Middle frontal gyrus (tissue), 1 donor: ENCODE measurements at regions not wholly inside any gene's neighbourhood (a gene's known extent, or its start where the extent isn't known, plus 50 kb on each side); places are given as distances from the start of the nearest gene placed in this dataset.

Experiments used
- DNase-seq: peaks from one replicate; pipeline ENCODE4 v3.0.0-alpha.2; 2015; ENCODE audit warnings: low spot score; ENCODE audit errors: extremely low spot score

- no peak for DNase-seq
Observed at GRCh38 chr10:3948843-3949242, 163.8 kb upstream of the KLF6 start.

GRCh38 chr10:3946234-3947229 lies 161.5 kb upstream of the KLF6 start:
- no peak for DNase-seq

GRCh38 chr10:3945026-3945425 lies 160.0 kb upstream of the KLF6 start:
- DNase-seq = no peak

- no peak for DNase-seq
Observed at GRCh38 chr10:3944591-3944990, 159.6 kb upstream of the KLF6 start.

DNA sequence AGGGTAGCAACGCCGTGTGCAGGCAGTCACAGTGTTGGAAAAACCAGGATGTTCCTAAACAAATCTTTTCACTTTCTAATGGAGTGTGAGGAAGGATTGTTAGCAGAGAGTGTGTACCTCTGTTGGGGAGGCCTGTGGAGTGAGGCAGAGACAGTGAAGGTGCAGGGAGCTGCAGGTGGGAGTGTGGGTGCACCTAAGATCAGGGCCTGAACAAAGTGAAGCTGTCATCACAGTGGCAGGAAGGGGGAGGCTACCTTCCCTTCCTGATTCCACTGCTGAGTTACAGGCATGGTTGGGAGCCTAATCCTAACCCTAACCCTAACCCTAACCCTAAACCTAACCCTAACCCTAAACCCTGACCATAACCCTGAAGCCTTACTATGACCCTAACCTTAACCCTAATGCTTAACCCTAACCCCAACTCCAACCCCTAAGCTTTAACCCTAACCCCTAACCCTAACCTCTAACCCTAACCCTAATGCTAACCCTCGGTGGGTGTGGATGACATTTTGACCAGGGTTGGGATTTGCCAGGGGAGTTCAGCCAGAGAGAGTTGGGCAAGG lies 158.8 kb upstream of the KLF6 start:
- DNase-seq = no peak

- DNase-seq = no peak
Observed at GRCh38 chr10:3942937-3943489, 158.0 kb upstream of the KLF6 start.

GRCh38 chr10:3941676-3942075 lies 156.7 kb upstream of the KLF6 start:
- DNase-seq = no peak

DNA sequence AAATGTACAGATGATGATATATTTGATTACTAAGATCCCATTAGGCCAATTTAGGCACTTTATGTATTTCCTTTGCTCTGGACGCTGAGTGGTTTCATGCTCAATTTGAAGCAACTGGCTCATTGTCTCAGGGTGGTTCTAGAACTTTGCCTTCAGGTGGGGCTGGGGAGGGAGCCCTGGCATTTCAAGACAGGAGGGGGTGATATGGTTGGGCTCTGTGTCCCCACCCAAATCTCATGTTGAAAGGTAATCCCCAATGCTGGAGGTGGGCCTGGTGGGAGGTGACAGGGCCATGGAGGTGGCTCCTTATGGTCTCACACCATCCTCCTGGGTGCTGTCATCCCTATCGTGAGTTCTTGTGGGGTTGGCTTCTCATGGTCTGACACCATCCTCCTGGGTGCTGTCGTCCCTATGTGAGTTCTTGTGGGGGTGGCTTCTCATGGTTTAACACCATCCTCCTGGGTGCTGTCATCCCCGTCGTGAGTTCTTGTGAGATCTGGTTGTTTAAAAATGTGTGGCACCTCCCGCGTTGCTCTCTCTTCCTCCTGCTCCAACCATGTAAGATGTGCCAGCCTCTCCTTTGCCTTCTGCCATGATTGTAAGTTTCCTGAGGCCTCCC lies 151.5 kb upstream of the KLF6 start:
- DNase-seq = no peak

- no peak for DNase-seq
Observed at GRCh38 chr10:3935933-3936359, 150.9 kb upstream of the KLF6 start.

GRCh38 chr10:3935141-3935540 lies 150.1 kb upstream of the KLF6 start:
- DNase-seq = no peak

- no peak for DNase-seq
Observed at GRCh38 chr10:3933733-3934132, 148.7 kb upstream of the KLF6 start.

DNA sequence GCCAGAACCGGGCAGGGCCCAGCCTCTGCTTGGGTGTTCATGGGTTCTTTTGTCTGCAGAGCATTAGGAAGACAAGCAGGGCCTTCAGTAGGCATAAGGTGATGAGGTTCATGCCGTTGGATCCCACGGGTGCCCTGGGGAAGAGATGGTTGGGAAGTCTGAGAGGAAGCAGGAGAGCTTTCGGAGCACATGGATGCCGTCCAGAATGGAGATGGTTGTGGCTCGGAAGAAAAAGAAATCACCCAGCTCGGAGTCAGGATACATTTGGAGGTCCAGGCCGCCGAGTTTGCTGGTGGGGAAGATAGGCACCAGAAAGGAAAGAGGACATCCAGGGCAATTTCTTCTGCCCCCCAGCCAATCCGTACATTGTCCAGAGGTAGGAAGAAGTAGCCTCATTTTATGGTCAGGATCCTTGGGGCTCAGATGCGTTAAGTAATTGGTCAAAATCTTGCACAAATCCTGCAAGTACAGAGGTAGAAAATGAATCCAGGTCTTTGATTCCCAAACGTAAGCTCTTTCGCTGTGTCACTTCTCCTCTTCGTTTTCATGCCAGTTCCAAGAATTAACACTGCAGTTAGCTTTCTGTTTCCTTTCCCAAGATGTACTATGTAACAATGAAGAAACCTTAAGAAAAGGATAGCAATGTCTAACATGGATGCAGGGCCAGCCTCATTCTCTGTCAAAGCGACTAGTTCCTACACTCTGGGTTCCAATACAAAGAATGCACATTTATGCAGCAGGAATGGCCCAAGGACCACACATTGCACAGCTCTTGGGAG lies 147.8 kb upstream of the KLF6 start:
- DNase-seq = no peak

- no peak for DNase-seq
Observed at GRCh38 chr10:3931901-3932300, 146.9 kb upstream of the KLF6 start.

DNA sequence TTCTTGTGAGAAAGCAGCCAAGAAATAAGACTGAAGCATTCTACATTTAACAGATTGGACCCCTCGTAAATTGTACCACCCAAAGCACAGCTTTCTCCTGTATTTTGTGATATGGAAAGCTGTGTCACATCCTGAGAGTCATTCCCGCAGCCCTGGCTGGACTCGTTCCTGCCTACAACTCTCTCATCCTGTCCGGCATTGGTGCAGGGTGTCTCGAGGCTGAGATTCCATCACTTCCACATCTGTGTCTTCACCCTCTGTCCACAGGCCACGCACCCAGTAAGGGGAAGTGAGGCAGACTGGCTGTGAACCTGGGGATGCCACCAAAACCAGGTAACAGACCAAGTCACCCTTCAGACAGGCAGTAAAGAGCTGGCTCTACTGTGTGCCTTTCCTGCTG lies 146.2 kb upstream of the KLF6 start:
- DNase-seq = no peak

DNA sequence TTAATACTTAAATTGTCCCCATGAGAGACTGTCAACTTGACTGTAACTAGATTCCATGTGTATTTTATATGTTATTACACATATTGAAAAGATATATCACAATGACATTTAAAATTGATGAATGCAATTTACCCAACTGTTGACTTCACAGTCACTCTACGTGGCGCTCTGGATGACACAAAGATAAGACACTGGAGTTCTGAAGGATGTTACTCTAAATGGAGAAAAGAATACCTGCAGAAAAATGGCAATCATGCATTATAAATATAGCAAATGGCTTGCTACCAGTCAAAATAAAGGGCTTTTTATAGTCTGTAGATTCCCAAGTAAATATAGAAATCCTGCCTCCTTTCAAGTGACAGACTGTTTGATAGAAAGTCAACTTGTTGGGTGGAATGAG lies 143.6 kb upstream of the KLF6 start:
- DNase-seq = no peak

DNA sequence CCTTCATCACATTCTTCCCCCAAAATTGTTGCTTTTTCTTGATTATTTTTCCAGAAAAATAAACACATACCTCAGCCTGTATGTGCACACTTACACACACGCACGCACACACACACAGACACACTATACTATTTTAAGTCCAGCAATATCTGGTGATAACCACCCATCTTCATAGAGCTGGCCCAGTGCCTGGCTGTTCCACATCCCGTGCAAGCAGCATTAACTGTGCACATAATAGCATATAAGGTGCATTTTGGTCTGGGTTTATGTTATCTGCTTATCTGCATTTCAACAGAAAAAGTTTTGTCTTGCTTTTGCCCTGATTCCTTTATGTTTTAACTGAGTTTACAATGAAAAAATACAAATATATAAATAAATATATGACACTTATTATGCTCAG lies 143.1 kb upstream of the KLF6 start:
- DNase-seq = no peak

DNA sequence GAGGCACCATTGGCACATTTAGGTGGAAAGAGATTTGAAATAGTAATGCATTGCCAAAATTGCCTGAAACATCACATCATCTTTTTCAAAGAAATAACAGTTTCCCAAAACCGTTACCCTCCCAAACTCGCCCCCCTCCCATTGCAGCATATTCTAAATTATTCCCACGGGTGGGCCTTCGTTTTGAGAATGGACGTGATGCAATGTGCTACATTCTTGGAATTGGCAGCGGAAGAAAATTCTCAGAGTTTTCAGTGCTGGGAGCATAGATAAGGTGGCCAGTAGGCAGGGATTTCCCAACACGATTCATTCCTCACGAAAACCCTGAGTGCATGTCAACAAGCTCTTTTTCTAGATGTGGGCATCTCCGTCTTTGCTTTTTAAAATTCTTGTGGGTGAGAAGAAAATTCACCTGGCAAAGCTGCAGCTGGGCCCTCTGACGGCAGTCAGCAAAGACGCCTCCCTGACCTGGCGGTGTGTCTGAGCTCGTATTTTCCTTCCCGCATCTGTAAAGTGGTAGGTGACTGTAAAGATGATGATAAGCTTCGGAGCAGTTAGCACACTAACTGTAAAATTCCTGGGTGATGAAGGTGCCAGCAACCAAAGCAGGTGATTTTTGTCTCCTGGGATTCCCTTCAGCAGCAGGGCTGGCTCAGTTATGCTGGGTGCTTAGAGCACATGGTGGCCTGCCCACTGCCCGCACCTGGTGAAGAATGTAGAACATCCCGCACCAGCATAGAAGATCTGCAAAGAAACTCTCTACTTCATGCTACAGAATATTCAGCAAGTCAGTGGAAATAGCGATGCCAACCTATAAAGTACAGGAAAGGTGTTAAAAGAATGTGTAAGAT lies 141.9 kb upstream of the KLF6 start:
- no peak for DNase-seq

- DNase-seq = no peak
Observed at GRCh38 chr10:3926258-3926657, 141.2 kb upstream of the KLF6 start.

- DNase-seq = no peak
Observed at GRCh38 chr10:3925184-3925583, 140.2 kb upstream of the KLF6 start.

DNA sequence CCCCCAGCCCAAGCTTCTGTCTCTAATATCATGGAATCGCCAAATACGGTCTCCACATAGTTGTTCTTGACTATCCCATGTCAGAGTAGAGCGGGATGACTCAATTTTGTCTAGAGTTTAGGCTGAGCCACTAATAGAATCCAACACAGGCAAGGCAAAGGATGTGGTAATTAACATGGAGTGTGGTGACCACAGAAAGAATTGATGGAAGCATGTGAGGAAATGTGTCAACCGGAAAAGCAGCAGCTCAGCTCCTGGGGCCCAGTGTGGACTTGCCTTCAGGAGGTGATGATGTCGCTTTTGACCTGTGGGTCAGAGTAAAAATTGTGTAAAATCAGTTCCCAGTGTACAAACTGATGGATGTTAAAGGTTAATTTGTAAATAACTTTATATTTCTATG lies 139.3 kb upstream of the KLF6 start:
- DNase-seq = no peak
